GM21360 (cell line): ENCODE measurements at regions not wholly inside any gene's neighbourhood (a gene's known extent, or its start where the extent isn't known, plus 50 kb on each side); places are given as distances from the start of the nearest gene placed in this dataset.

Experiments
- ATAC-seq: cut with Tn5 transposase; IDR thresholded peaks from one replicate; pipeline ENCODE4 v1.9.1; 2021; ENCODE audit warnings: mild to moderate bottlenecking, moderate library complexity; ENCODE audit not compliant: unreplicated experiment

DNA sequence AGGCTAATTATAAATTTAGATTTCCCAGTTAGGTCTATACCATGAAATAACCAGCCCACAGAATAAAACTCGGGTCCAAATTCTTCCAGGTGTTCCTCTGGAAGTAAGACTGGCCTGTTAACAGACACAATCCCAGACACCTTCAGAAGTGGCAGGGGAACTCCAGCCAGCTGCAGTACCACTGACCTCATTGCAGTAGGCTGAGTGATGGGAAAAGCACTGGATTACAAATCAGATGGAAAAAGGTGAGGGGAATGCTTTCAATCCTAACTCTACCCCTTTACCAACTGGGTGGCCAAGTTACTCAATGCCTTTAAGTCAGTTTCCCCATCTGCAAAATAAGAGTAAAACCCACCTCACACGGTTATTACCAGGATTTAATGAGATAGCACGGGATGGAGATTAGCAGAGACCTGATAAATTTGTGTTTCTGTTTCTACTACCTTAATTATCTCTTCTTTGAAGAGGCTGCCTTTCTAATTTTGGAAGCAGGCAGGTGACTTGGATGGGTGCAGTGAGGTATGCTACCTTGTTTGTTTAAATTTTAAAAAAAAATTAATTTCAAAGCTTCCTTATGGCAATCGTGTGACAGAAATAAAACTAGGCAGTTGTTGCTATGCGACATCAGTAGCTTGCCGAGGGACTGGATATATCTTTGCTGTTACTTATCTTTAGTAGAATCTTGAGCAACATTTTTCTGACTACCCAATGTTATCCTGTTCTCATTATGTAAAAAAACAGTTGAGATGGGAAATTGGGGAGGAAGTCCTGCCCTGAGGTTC, 167.3 kb upstream of the GRIN2B start:
- ATAC-seq = no peak

DNA sequence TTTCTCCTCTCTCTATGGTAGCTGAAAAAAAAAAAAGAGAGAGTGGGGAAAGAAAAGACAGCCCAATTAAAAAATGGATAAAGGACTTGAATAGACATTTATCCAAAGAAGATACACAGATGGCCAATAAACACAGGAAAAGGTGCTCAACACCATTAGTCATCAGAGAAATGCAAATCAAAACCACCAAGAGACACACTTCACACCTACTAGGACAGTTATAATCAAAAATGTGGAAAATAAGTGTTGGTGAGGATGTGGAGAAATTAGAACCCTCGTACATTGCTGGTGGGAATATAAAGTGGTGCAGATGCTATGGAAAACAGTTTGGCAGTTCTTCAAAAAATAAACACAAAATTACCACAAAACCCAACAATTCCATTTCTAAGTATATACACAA, 172.4 kb upstream of the GRIN2B start:
- ATAC-seq = no peak

DNA sequence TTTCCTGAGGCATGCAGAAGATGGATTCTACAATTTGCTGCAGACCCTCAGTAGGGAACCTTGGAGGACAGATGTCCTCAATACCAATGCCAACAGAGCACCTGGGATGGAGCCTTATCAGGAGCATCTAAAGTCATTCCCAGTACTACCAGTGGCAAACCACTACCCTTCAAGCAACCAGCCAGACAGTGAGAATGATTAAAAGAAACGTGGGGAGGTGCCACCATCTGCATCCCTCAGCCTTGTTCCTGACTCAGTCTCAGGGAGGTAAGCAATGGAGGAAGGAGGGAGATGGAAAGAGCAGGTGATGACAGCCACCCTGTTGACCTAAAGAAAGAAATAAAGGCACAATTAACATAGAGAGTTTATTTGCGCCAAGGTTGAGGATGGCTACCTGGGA, 175.2 kb upstream of the GRIN2B start:
- ATAC-seq = peak; percentile 1

DNA sequence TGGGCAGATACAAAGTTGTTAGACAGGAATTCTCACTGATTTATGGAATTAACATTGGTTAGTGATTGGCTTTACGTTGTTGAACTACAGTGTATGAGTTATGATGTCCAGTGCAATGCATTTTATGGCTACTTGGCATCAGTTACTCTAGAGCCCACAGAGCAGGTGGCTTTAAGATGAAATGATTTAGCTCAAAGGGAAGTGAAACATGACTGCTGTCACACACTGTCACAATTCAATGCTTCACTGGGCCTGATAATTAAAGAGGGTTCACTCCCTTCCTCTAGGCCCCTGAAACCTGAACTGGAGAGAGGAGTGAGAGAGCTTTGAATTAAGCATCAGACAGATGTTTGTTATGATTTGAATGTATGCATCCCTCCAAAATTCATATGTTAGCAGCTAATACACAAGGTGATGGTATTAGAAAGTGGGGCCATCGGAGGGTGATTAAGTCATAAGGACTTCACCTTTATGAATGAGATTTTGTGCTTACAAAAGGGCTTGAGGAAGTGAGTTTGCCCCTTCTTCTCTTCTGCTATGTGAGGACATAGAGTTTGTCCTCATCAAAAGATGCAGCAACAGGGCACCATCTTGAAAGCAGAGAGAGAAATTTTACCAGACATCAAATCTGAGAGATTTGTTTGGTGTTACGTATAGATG, 175.8 kb upstream of the GRIN2B start:
- ATAC-seq = peak; percentile 95

DNA sequence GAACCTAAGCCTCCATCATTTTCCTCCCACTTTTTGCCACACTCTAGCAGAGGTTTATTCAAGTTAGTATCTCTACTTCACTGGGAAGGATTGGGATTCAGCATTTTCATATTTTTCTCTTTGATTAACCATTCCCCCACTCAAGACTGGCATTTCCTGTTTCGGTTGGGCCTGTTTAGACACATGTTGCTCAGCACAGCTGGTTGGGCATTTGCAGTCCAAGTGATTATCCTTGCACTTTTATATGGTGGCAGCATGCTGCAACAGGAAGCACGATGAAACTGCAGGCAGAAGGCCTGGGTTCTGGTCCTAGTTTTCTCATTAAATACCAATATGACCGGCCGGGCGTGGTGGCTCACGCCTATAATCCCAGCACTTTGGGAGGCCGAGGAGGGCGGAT, 182.9 kb upstream of the GRIN2B start:
- no peak for ATAC-seq

DNA sequence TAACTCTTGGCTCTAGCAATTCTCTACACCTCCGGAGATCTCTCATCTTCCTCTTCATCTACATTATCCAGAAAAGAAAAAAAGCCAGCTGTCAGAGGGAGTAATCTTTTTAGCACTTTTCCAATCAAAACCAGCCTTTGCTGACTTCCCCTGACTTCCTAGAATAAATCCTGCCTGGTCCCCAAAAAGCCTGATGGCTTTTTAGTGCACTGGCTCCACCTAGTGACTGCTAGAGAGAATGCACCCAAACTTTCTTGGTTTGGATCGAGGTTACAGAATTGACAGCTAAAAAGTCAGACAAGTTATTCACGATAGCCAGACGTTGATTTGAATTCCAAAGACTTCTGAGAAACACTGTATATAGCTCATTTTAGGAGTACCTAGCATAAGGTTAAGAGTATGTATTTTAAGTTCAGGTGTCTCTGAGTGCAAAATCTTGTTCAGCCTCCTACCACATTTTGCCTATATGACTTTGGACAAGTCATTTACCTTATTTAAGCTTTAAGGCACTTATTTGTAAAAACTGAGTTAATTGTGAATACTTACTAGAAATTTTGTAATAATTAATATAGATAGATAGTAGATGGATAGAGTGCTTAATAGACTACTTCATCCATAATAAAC, 185.7 kb upstream of the GRIN2B start:
- ATAC-seq = no peak

DNA sequence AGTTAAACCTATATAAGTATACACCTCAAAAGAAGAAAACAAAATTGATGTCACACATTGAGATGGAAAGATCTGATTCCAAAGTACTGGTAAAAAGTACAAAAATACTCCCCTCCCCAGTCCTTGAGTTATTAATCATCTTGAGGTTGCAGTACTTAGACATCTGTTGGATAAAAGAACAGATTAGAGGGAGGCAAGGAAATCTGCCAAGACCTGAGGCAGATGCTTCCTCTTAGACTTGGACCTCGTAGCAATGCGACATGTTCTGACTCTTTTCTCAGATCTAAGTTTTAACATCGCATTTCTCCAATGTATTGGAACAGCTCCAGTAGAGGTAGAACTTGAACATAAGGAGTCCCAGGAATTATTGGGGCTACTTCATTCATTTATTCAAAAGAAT, 187.9 kb upstream of the GRIN2B start:
- ATAC-seq = no peak

DNA sequence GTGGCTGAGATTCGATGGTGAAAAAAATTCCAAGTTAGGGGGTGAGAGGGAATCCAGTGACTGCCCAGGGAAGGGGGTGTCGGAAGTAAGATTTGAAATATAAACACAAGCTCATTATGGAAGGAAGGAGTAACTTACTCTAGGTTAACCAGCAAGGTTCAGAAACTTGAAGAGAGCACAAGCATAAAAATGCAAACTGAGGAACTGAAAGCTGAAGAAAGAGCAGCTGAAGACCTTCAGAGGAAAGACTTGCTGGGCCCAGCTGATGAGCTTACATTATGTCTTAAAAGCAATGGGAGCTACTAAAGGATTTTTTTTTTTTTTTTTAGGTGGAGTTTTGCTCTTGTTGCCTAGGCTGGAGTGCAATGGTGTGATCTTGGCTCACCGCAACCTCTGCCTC, 189.7 kb upstream of the GRIN2B start:
- peak; percentile 70 for ATAC-seq

DNA sequence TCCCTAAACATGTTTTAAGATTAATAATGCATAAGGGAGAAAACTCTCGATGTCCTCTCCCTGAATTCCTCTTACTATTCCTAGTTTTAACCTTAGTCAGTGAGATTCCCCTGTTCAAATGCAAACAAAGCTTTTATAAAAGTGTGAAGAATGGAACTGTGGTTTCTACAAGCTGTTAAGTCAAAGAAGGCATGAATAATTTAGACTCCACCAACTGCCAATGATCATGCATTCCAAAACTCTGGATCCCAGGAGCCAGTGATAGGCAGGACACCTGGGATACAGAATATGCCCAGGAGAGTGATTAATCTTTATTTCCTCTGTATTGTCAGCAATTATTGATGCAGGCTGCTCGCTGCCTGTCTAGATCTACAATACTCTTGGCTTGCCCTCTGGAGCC, 190.3 kb upstream of the ATF7IP start:
- ATAC-seq = no peak

DNA sequence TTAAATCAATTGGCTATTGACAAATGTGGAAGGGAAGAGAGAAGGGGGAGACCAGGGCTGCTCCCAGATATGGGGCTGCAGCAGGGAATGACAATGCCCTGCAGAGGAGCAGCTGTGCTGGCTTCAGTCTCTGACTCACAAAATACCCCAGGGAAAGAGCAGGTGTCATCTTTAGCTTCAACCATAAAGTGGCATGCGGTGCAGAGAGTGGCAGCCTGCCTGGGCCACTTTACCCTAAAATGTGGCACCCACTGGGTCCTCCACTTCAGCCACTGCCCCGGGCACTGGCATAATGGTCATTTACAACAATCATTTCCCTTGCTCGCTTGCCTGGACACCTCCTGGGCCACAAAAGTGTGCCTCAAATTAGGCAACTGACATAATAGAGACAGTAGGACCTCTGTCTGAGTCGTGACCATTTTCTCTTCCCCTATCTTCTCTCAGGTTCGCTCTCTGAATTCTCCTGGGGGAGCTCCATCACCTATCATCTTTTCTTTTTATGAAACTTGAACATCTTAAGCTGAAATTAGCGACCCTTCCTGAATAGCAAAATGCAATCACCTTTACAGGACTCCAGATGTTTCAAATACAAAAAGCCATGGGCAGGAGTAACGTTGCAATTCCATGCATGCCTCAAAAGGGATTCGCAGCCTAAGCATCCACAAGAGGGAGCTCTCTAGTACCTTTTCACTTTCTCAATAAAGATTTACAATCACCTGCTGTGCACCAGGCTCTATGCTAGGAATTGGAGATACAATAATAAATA, 179.9 kb upstream of the ATF7IP start:
- ATAC-seq = peak; percentile 73

DNA sequence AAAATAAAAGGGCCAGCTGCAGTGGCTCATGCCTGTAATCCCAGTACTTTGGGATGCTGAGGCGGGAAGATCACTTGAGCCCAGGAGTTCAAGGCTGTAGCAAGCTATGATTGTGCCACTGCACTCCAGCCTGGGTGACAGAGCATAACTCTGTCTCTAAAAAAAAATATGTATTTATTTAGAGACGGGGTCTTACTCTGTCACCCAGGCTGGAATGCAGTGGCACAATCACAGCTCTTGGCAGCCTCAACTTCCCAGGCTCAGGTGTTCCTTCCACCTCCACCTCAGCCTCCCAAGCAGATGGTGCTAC, 179.3 kb upstream of the ATF7IP start:
- peak; percentile 9 for ATAC-seq

DNA sequence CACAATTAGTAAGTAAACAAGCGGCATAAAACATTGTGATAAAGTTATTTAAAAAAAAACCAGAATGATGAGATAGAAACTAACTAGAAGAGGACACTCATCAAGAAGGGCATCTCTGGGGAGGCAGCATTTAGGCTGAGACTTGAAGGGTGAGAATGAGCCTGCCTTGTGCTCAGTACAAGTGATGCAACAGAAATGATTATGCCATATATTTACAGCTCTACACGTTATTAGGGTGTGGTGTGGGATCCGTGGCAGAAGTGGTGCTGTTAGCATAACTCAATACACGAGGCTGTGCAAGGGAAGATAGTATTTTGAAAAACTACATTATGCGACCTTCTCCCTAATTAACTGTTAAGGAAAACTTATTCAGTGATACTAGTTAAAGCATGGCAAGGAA, 178.5 kb upstream of the ATF7IP start:
- ATAC-seq = no peak

DNA sequence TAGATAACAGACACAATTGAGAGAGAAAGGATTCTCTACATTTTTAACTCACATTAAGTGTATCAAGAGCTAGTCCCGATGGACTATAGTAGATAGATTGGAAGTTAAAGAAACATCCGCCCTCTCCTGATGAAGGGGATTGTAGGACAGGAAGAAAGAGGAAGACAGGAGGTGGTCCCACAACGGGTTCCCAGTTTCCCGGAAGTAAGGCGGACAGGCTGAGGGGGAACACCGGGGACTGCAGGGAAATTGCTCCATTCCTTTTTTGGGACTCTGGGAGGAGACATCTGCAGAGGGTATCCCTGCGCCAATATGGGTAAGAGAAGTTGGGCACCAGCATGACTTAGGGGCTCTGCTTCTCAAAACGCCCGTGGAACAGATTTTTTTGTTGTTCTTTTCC, 177.5 kb upstream of the ATF7IP start:
- no peak for ATAC-seq

DNA sequence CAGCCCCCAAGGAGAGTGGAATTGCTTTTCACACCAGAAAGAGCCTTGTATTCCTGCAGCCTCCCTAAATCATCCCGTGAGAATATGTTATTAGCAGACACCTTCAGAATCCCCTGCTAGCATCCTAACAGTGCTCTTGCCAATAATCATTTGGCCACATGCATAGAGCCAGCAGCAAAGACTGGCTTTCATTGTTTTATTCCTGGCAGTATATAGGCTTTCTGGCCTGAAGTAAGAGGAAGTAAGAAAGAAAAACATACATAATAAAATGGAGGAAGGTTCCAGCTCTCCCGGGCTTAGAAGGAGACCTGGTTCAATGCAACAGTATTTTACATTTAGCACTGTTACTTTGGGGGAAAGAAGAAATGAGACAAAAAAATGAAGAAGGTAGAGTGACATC, 176.7 kb upstream of the ATF7IP start:
- no peak for ATAC-seq

DNA sequence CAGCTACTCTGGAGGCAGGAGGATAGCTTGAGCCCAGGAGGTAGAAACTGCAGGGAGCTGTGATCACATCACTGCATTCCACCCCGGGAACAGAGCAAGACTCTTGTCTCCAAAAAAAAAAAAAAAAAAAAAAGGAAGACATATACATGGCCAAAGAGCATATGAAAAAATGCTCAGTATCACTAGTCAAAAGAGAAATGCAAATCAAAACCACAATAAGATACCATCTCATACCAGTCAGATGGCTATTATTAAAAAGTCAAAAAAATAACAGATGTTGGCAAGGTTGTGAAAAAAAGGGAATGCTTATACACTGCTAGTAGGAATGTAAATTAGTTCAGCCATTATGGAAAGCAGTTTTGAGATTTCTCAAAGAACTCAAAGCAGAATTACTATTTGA, 174.8 kb upstream of the ATF7IP start:
- no peak for ATAC-seq

DNA sequence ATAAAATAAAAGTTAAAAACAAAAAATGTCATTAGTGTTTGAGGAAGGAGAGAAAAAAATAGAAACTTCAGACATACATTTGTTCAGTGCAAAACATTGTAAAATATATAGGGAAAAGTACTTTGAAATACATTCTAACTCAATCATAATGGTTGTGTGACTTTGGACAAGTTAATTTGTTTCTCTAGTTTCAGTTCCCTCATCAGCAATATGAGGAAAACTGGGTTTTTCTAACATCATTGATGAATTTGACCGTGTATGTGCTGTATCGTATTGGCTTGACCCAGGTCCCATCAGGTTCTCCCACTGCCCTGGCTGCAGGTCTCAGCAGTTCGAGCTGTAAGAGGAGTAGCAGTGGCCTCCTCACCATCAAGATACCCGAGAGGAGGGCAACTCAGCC, 173.9 kb upstream of the ATF7IP start:
- ATAC-seq = no peak

DNA sequence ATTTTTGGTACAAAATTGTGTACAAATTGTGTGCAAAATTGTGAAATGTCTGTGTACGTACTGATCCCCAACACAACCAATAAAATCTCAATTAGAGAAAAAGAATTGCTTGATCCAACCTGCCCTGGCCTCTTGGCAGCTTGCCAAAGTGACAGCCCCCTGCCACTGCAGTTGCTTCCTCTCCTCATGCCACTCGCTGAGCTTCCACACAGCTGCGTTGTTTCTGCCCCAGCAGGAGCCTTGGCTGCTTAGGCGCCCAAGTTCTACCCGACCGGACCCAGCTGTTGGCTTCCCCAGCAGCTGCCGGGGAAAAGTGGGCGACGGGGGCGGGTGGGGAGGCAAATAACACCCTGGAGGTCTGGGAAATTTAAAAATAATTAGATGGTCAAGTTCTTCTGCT, 171.8 kb upstream of the ATF7IP start:
- ATAC-seq = no peak

DNA sequence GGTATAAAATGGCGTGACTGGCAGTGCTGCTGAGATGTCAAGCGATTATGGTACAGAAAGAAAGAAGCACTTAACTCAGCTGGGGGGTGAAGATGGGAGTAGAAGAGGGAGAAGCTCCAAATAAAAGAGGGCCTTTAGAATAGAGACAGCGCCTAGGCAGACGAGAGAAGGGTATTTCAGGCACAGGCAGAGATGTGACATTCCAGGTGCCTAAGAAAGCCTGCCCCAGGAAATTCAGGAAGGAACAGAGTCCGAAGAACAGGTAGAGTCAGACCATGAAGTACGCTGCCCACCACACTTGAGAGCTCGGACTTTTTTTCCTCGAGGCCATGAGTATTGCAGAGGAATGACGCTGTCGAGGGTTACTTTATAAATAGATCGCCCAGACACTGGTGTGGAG, 170.9 kb upstream of the ATF7IP start:
- ATAC-seq = no peak

DNA sequence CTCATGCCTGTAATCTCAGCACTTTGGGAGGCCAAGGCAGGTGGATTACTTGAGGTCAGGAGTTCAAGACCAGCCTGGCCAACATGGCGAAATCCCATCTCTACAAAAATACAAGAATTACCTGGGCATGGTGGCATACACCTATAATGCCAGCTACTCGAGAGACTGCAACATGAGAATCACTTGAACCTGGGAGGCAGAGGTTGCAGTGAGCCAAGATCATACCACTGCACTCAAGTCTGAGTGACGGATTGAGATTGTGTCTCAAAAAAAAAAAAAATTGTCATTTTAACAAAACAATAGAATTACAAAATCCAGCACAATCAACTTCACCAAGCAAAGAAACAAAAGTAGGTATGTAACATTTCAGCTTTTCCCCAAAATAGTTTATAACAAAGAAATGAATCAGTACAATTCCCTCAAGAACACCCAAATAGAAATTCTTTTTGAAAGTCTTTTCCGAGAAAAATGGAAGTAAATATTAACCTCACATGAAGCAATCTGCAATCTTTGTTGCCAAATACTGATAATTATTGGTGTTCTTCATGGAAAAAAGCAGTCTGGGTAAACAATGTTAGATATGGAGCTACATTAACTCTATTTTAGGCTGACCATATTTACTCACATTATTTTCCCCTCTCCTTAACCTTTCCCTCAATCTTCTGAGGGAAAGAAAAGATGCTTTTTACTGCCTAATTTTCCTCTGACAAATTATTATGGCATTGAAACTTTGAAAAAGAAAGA, 165.9 kb upstream of the ATF7IP start:
- no peak for ATAC-seq

DNA sequence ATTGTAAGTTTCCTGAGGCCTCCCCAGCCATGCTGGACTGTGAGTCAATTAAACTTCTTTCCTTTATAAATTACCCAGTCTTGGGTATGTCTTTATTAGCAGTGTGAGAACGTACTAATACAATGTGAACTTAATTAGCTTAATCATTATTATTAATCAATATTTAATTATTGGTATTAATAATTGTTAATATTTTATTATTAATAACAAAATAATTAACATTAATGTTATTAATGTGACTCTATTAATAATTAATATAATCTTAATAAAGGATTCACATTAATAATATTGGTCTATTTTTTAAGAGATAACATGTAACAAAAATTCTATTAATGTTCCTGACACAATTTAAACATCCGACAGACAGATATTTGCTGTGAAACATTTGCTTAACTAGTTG, 164.9 kb upstream of the ATF7IP start:
- no peak for ATAC-seq

DNA sequence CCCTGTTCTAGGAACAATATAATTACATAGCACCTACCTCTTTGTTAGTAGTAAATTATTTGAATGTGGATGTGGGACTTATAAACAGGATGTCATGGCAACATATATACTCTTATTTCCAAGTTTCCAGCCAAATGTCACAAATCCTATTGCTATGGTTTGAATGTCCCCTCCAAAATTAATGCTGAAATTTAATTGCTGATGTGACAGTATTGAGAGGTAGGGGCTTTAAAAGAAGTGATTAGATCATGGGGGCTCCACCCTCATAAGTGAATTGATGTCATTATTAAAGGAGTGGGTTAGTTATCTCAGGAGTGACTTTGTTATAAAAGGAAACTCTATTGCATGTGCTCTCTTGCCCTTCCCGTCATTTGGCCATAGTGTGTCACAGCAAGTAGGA, 164.2 kb upstream of the ATF7IP start:
- no peak for ATAC-seq
